WTC11 (cell line): ENCODE measurements at regions not wholly inside any gene's neighbourhood (a gene's known extent, or its start where the extent isn't known, plus 50 kb on each side); places are given as distances from the start of the nearest gene placed in this dataset.

ENCODE experiments used
- ATAC-seq: fragments of 200-7000 bp; cut with Tn5 transposase; 2 replicates; pipeline ENCODE4 v1.10.0; 2021; ENCODE audit warnings: mild to moderate bottlenecking, moderate library complexity
- CTCF ChIA-PET: fragments of 300-600 bp; sonication (Branson Sonifier 250); formaldehyde crosslinking; loops from one replicate; lab custom pipeline; 2021; ENCODE audit warnings: antibody characterized with exemption; lab: Charles Lee
- POLR2A ChIA-PET: fragments of 350-600 bp; sonication (Branson Sonifier 250); formaldehyde crosslinking; loops from one replicate; lab custom pipeline; 2021; ENCODE audit warnings: antibody characterized with exemption; lab: Charles Lee
- DNase-seq: peaks from one replicate; pipeline ENCODE4 v3.0.0; 2021; ENCODE audit warnings: low spot score
- H3K27ac Mint-ChIP-seq: 2 replicates; pipeline ENCODE4 v1.8.0; 2021; ENCODE audit warnings: mixed read lengths
- H3K27me3 Mint-ChIP-seq: 2 replicates; pipeline ENCODE4 v1.8.0; 2021; ENCODE audit warnings: low read depth, mild to moderate bottlenecking, moderate library complexity, mixed read lengths
- H3K36me3 Mint-ChIP-seq: 2 replicates; pipeline ENCODE4 v1.8.0; 2021; ENCODE audit warnings: mixed read lengths
- H3K4me1 Mint-ChIP-seq: 2 replicates; pipeline ENCODE4 v1.8.0; 2022; ENCODE audit warnings: mixed read lengths
- H3K4me3 Mint-ChIP-seq: 2 replicates; pipeline ENCODE4 v1.8.0; 2021; ENCODE audit warnings: mild to moderate bottlenecking, moderate library complexity, mixed read lengths
- H3K9me3 Mint-ChIP-seq: 2 replicates; pipeline ENCODE4 v1.8.0; 2021; ENCODE audit warnings: mixed read lengths
- ATF1 ChIP-seq: sonication (generic); formaldehyde crosslinking; IDR thresholded peaks from 2 replicates; pipeline ENCODE4 v1.8.1; 2023; ENCODE audit warnings: mild to moderate bottlenecking, moderate library complexity, missing genetic modification reagents
- ATF3 ChIP-seq: sonication (generic); formaldehyde crosslinking; conservative IDR thresholded peaks from 2 replicates; pipeline ENCODE4 v1.8.1; 2022; ENCODE audit warnings: mild to moderate bottlenecking, missing genetic modification reagents
- CTCF ChIP-seq: fragments of 200-600 bp; IDR thresholded peaks from 2 replicates; pipeline ENCODE4 v1.8.0; 2022; ENCODE audit warnings: antibody characterized with exemption
- E2F4 ChIP-seq: sonication (generic); formaldehyde crosslinking; IDR thresholded peaks from 2 replicates; pipeline ENCODE4 v1.8.1; 2022; ENCODE audit warnings: low read depth, mild to moderate bottlenecking, moderate library complexity, missing genetic modification reagents, borderline replicate concordance
- ETV6 ChIP-seq: sonication (generic); formaldehyde crosslinking; IDR thresholded peaks from 2 replicates; pipeline ENCODE4 v1.8.1; 2022; ENCODE audit warnings: mild to moderate bottlenecking, missing genetic modification reagents
- GTF2I ChIP-seq: fragments of 250-450 bp; sonication (Bioruptor Pico); conservative IDR thresholded peaks from 2 replicates; pipeline ENCODE4 v1.4.0; 2021; ENCODE audit warnings: mild to moderate bottlenecking
- IRF2 ChIP-seq: sonication (generic); formaldehyde crosslinking; IDR thresholded peaks from 2 replicates; pipeline ENCODE4 v1.8.0; 2022; ENCODE audit warnings: low read depth, missing genetic modification reagents, borderline replicate concordance
- JUN ChIP-seq: sonication (generic); formaldehyde crosslinking; IDR thresholded peaks from 2 replicates; pipeline ENCODE4 v1.8.0; 2023; ENCODE audit warnings: mild to moderate bottlenecking, missing genetic modification reagents
- MXD4 ChIP-seq: fragments of 250-450 bp; sonication (Bioruptor Pico); IDR thresholded peaks from 2 replicates; pipeline ENCODE4 v1.8.0; 2021; ENCODE audit warnings: mild to moderate bottlenecking, moderate library complexity, borderline replicate concordance
- NFYB ChIP-seq: sonication (generic); formaldehyde crosslinking; conservative IDR thresholded peaks from 2 replicates; pipeline ENCODE4 v1.8.0; 2022; ENCODE audit warnings: low read depth, missing genetic modification reagents
- NR3C1 ChIP-seq: sonication (generic); formaldehyde crosslinking; conservative IDR thresholded peaks from 2 replicates; pipeline ENCODE4 v1.8.1; 2023; ENCODE audit warnings: low read depth, mild to moderate bottlenecking, missing genetic modification reagents
- SMAD4 ChIP-seq: sonication (generic); formaldehyde crosslinking; IDR thresholded peaks from 2 replicates; pipeline ENCODE4 v1.8.0; 2022; ENCODE audit warnings: mild to moderate bottlenecking, missing genetic modification reagents
- USF2 ChIP-seq: sonication (generic); formaldehyde crosslinking; IDR thresholded peaks from 2 replicates; pipeline ENCODE4 v1.8.1; 2023; ENCODE audit warnings: mild to moderate bottlenecking, missing genetic modification reagents, moderate library complexity
- ZBTB21 ChIP-seq: sonication (generic); formaldehyde crosslinking; IDR thresholded peaks from 2 replicates; pipeline ENCODE4 v1.8.1; 2023; ENCODE audit warnings: mild to moderate bottlenecking, missing genetic modification reagents, borderline replicate concordance
- ZNF121 ChIP-seq: sonication (generic); formaldehyde crosslinking; IDR thresholded peaks from 2 replicates; pipeline ENCODE4 v1.8.0; 2023; ENCODE audit warnings: missing genetic modification reagents
- ZNF512 ChIP-seq: sonication (generic); formaldehyde crosslinking; IDR thresholded peaks from 2 replicates; pipeline ENCODE4 v1.8.1; 2022; ENCODE audit warnings: missing genetic modification reagents, borderline replicate concordance
- ZNF671 ChIP-seq: fragments of 250-450 bp; sonication (Bioruptor Pico); IDR thresholded peaks from 2 replicates; pipeline ENCODE4 v1.8.0; 2021; ENCODE audit warnings: mild to moderate bottlenecking

GRCh38 chr4:96164814-96165351 lies 325.0 kb downstream of the PDHA2 start (continued):
- TF ChIP-seq ZNF121 (no peak), IRF2 (no peak), ZNF671 (CRISPR knock-in tag) (no peak), GTF2I (CRISPR knock-in tag) (no peak), USF2 (CRISPR knock-in tag) (no peak), ZBTB21 (no peak), ATF1 (no peak), E2F4 (CRISPR knock-in tag) (no peak), NR3C1 (CRISPR knock-in tag) (no peak), ZNF512 (no peak), ETV6 (CRISPR knock-in tag) (no peak)

- ChIA-PET POLR2A (no interaction called here), CTCF (no interaction called here)
- Mint-ChIP-seq H3K27me3 (no peaks in the 10 kb centered on the region), H3K36me3 (0 out of 2 replicates have a peak, but pooled peaks cover 2% of the 10 kb centered on the region), H3K4me1 (peaks cover 6% of the 10 kb centered on the region), H3K4me3 (no peak overlapping the region), H3K27ac (no peak overlapping the region)
- ATAC-seq (no peak), DNase-seq (no peak)
- TF ChIP-seq JUN, result no peak
- no peak for TF ChIP-seq MXD4 (CRISPR knock-in tag)
- TF ChIP-seq, all 79 proteins: peak for 0
- H3K9me3 Mint-ChIP-seq, result no peaks in the 10 kb centered on the region
Observed at GRCh38 chr4:96166806-96167205, 326.9 kb downstream of the PDHA2 start.

GRCh38 chr4:96170198-96170597 lies 330.3 kb downstream of the PDHA2 start:
- no peak for TF ChIP-seq SMAD4 (CRISPR knock-in tag)
- no peak for TF ChIP-seq NFYB (CRISPR knock-in tag)
- no peak for TF ChIP-seq ATF3 (CRISPR knock-in tag)
- TF ChIP-seq CTCF, result peak; percentile 41; the same call in 1 of the 2 replicates
- POLR2A ChIA-PET, result no interaction called here
- CTCF ChIA-PET, result interaction anchor here (0.9 to 1.0 kb wide), 2 partner anchors 94 to 622 kb away, joined by 3 read pairs; partner anchors contain the start of gene UNC5C
- Mint-ChIP-seq H3K36me3 (0 out of 2 replicates have a peak, but pooled peaks cover 2% of the 10 kb centered on the region), H3K27ac (no peak overlapping the region), H3K4me3 (no peak overlapping the region), H3K27me3 (no peaks in the 10 kb centered on the region), H3K9me3 (no peaks in the 10 kb centered on the region), H3K4me1 (no peaks in the 10 kb centered on the region)
- ATAC-seq, result no peak
- DNase-seq, result peak; percentile 38
